Hepatocyte (in vitro differentiated cells): ENCODE measurements at regions not wholly inside any gene's neighbourhood (a gene's known extent, or its start where the extent isn't known, plus 50 kb on each side); places are given as distances from the start of the nearest gene placed in this dataset.

ENCODE experiments used
- DNase-seq: peaks from one replicate; pipeline ENCODE4 v3.0.0-alpha.2; 2016; ENCODE audit warnings: low spot score
- H2AFZ ChIP-seq: fragments of 200-600 bp; sonication (generic); 2 replicates; pipeline ENCODE4 v1.6.0; 2016; ENCODE audit warnings: antibody characterized with exemption, mild to moderate bottlenecking
- H3K27ac ChIP-seq: fragments of 200-600 bp; sonication (generic); 2 replicates; pipeline ENCODE4 v1.5.1; 2016; ENCODE audit warnings: mild to moderate bottlenecking
- H3K27me3 ChIP-seq: fragments of 200-600 bp; sonication (generic); 2 replicates; pipeline ENCODE4 v1.6.1; 2016
- H3K36me3 ChIP-seq: fragments of 200-600 bp; sonication (generic); replicated peaks from 2 replicates; pipeline ENCODE4 v1.5.1; 2016; ENCODE audit warnings: low read depth; ENCODE audit not compliant: insufficient read depth
- H3K4me1 ChIP-seq: fragments of 200-600 bp; sonication (generic); 2 replicates; pipeline ENCODE4 v1.5.1; 2016; ENCODE audit warnings: mild to moderate bottlenecking, moderate library complexity; ENCODE audit not compliant: insufficient read depth
- H3K4me2 ChIP-seq: fragments of 200-600 bp; sonication (generic); 2 replicates; pipeline ENCODE4 v1.6.0; 2016
- H3K4me3 ChIP-seq: fragments of 200-600 bp; sonication (generic); 2 replicates; pipeline ENCODE4 v1.5.1; 2016; ENCODE audit warnings: mild to moderate bottlenecking
- H3K79me2 ChIP-seq: fragments of 200-600 bp; sonication (generic); 2 replicates; pipeline ENCODE4 v1.6.0; 2017; ENCODE audit warnings: mild to moderate bottlenecking
- H3K9me2 ChIP-seq: fragments of 200-600 bp; sonication (generic); replicated peaks from 2 replicates; pipeline ENCODE4 v1.6.0; 2017; ENCODE audit warnings: mild to moderate bottlenecking; ENCODE audit not compliant: insufficient read depth
- H3K9me3 ChIP-seq: fragments of 200-600 bp; sonication (generic); 2 replicates; pipeline ENCODE4 v1.5.1; 2016; ENCODE audit warnings: low read depth, mild to moderate bottlenecking
- H4K20me1 ChIP-seq: fragments of 200-600 bp; sonication (generic); 2 replicates; pipeline ENCODE4 v1.6.0; 2016; ENCODE audit warnings: mild to moderate bottlenecking; ENCODE audit not compliant: insufficient read depth, poor library complexity, severe bottlenecking
- EZH2 ChIP-seq: fragments of 200-600 bp; sonication (generic); IDR thresholded peaks from 2 replicates; pipeline ENCODE4 v1.6.1; 2016; ENCODE audit warnings: antibody characterized with exemption, mild to moderate bottlenecking, borderline replicate concordance
- EZH2phosphoT487 ChIP-seq: fragments of 200-600 bp; sonication (generic); IDR thresholded peaks from one replicate; pipeline ENCODE4 v1.6.1; 2018; ENCODE audit warnings: antibody characterized with exemption, mild to moderate bottlenecking, low read depth, moderate library complexity; ENCODE audit not compliant: unreplicated experiment, severe bottlenecking
- WGBS: methylation state at CpG from one replicate; pipeline ENCODE4 v1.1.6; 2016; ENCODE audit warnings: low lambda C conversion rate; ENCODE audit errors: missing lambda C conversion rate; 5-methylcytosine and 5-hydroxymethylcytosine counted together
- TF ChIP-seq, protein P1 (sequence below): fragments of 200-600 bp; sonication (generic); IDR thresholded peaks from 2 replicates; pipeline ENCODE4 v1.5.1; 2016; ENCODE audit warnings: antibody characterized with exemption, mild to moderate bottlenecking; ENCODE audit not compliant: poor library complexity

DNA sequence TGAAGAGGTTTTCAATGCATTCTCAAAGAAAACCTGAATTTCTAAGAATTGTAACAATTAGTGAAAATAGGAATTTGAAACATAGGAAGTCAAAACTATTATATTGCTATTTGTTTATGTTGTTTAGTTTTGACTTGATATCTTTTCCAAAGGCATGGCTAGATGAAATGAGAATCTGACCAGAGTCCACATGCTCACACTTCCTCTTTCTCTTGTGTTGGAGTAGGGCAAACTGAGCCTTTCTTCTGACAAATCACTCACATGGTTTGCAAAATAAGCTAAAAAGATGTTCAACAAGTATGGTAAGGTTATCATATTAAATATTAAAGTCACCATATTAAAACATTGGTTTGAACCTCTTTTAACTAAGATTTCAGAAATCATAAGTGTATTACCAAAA lies 512.6 kb downstream of the ISL1 start:
- TF ChIP-seq EZH2 (no peak), EZH2phosphoT487 (no peak)
- TF ChIP-seq, protein P1, sequence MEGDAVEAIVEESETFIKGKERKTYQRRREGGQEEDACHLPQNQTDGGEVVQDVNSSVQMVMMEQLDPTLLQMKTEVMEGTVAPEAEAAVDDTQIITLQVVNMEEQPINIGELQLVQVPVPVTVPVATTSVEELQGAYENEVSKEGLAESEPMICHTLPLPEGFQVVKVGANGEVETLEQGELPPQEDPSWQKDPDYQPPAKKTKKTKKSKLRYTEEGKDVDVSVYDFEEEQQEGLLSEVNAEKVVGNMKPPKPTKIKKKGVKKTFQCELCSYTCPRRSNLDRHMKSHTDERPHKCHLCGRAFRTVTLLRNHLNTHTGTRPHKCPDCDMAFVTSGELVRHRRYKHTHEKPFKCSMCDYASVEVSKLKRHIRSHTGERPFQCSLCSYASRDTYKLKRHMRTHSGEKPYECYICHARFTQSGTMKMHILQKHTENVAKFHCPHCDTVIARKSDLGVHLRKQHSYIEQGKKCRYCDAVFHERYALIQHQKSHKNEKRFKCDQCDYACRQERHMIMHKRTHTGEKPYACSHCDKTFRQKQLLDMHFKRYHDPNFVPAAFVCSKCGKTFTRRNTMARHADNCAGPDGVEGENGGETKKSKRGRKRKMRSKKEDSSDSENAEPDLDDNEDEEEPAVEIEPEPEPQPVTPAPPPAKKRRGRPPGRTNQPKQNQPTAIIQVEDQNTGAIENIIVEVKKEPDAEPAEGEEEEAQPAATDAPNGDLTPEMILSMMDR: no peak
- Histone ChIP-seq H3K27me3 (no peaks in the 10 kb centered on the region), H2AFZ (peak overlapping the region; percentile 27)

DNA sequence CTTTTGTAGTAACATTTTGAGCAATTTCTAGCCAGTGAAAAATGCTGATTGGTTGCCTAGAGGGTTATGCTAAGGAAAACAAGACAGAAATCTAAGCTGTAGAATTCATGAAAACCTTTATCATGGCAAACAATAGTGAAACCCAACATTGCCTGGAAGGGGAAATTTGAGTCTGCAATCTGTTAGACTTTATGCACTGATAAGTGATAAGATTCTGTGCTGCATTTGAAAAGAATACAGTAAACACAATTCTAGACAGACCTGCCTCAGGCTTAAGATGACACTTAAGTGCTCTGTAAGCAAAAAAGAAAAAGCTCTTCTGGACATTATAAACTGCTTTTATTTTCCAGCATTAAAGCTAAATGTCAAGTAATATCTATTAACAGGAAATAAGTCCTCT lies 519.3 kb downstream of the ISL1 start:
- Histone ChIP-seq H3K27ac (peak overlapping the region; percentile 73), H3K79me2 (no peaks in the 10 kb centered on the region), H3K9me3 (no peaks in the 10 kb centered on the region), H4K20me1 (no peaks in the 10 kb centered on the region), H3K4me3 (no peak overlapping the region), H3K27me3 (no peaks in the 10 kb centered on the region), H3K4me2 (peak overlapping the region; percentile 9), H3K9me2 (no peaks in the 10 kb centered on the region), H2AFZ (peak overlapping the region; percentile 0), H3K36me3 (no peaks in the 10 kb centered on the region), H3K4me1 (peaks cover 5% of the 10 kb centered on the region)
- no peak for DNase-seq
- no peak for TF ChIP-seq EZH2
- TF ChIP-seq EZH2phosphoT487: no peak
- TF ChIP-seq, protein P1: no peak

More for the DNA sequence above, 512.6 kb downstream of the ISL1 start:
- Histone ChIP-seq H3K4me3 (no peak overlapping the region), H3K9me2 (no peaks in the 10 kb centered on the region), H3K9me3 (no peaks in the 10 kb centered on the region), H3K4me1 (no peaks in the 10 kb centered on the region), H3K4me2 (no peak overlapping the region), H3K27ac (no peak overlapping the region), H4K20me1 (no peaks in the 10 kb centered on the region), H3K79me2 (no peaks in the 10 kb centered on the region), H3K36me3 (no peaks in the 10 kb centered on the region)
- no peak for DNase-seq

DNA sequence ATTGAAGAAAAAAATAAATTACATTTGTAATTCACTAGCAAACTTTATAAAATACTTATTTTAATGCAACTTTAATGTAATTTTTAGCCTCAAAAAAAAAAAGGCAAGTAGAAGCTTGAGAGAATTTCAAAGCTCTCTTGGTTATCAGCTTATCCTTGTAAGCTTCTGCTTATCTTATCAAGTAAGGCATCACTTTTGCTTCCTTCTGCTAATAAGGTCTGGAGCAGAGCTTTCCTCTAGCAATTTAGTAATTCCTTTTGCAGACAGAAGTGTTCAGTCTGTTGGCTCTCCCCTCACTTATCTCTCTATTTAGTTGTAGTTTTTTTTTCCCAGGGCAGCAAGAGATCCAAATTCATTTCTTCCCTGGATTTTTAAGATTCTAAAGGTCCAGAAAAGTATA lies 525.0 kb downstream of the ISL1 start:
- Histone ChIP-seq H3K79me2 (no peaks in the 10 kb centered on the region), H3K27me3 (no peaks in the 10 kb centered on the region), H3K27ac (peak overlapping the region; percentile 6), H3K9me2 (no peaks in the 10 kb centered on the region), H4K20me1 (no peaks in the 10 kb centered on the region), H3K9me3 (no peaks in the 10 kb centered on the region), H3K4me2 (peak overlapping the region; percentile 32), H3K4me1 (no peaks in the 10 kb centered on the region), H3K36me3 (no peaks in the 10 kb centered on the region), H3K4me3 (no peak overlapping the region), H2AFZ (no peak overlapping the region)
- no peak for DNase-seq
- TF ChIP-seq, protein P1: no peak
- no peak for TF ChIP-seq EZH2phosphoT487
- no peak for TF ChIP-seq EZH2

DNA sequence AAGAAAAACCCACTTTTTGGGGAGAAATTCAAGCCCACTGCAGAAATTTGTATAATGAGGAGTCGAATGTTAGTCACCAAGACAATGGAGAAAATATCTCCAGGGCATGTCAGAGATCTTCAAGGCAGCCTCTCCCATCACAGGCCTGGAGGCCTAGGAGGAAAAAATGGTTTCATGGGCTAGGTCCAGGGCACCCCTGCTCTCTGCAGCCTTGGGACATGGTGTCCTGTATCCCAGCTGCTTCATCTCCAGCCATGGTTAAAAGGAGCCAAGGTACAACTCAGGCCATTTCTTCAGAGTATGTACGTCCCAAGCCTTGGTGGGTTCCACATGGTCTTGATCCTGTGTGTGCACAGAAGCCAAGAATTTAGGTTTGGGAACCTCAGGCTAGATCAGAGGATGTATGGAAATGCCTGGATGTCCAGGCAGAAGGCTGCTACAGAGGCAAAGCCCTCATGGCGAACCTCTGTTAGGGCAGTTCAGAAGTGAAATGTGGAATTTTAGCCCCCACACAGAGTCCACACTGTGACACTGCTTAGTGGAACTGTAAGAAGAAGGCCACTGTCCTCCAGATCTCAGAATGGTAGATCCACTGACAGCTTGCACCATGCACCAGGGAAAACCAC lies 561.4 kb downstream of the ISL1 start:
- Histone ChIP-seq H3K36me3 (no peaks in the 10 kb centered on the region), H2AFZ (no peak overlapping the region), H3K9me3 (no peaks in the 10 kb centered on the region), H3K27me3 (no peaks in the 10 kb centered on the region), H3K79me2 (no peaks in the 10 kb centered on the region), H3K4me2 (no peak overlapping the region), H4K20me1 (no peaks in the 10 kb centered on the region), H3K4me3 (no peak overlapping the region), H3K4me1 (no peaks in the 10 kb centered on the region), H3K27ac (no peak overlapping the region), H3K9me2 (no peaks in the 10 kb centered on the region)
- DNase-seq: no peak
- WGBS: 94% methylated on average over 3 of the region's 3 CpGs
- TF ChIP-seq, protein P1: no peak
- no peak for TF ChIP-seq EZH2
